H1 (cell line): ENCODE measurements at regions not wholly inside any gene's neighbourhood (a gene's known extent, or its start where the extent isn't known, plus 50 kb on each side); places are given as distances from the start of the nearest gene placed in this dataset.

Experiments
- CTCF ChIA-PET: fragments of 300-600 bp; sonication (Branson Sonifier 250); formaldehyde crosslinking; loops from one replicate; lab custom pipeline; 2021; ENCODE audit not compliant: partially characterized antibody; lab: Charles Lee
- POLR2A ChIA-PET: fragments of 300-600 bp; sonication (Branson Sonifier 250); formaldehyde crosslinking; loops from one replicate; lab custom pipeline; 2021; ENCODE audit warnings: inconsistent platforms; ENCODE audit not compliant: partially characterized antibody; lab: Charles Lee
- DNase-seq, 2 experiments: peaks; one replicate each; pipeline versions ENCODE4 v3.0.0 to v3.0.0-alpha.2; 2010 to 2022; ENCODE audit warnings: low spot score in 2 of 2, low read depth in 1 of 2, mixed read lengths in 1 of 2
- FAIRE-seq: peaks from 2 replicates; lab custom pipeline; 2011; peaks lifted over from hg19 to GRCh38; lab: Jason Lieb, UNC
- H2AFZ ChIP-seq: 2 replicates; pipeline ENCODE4 v1.8.1; 2012; ENCODE audit warnings: low read length, inconsistent platforms
- H2AK5ac ChIP-seq: 2 replicates; pipeline ENCODE4 v1.6.1; 2013; ENCODE audit warnings: low read depth, low read length
- H2BK120ac ChIP-seq: replicated peaks from 2 replicates; pipeline ENCODE3; 2013; ENCODE audit warnings: low read depth, low read length, inconsistent platforms
- H2BK12ac ChIP-seq: 2 replicates; pipeline ENCODE4 v1.6.1; 2013; ENCODE audit warnings: low read depth, low read length
- H2BK15ac ChIP-seq: 2 replicates; pipeline ENCODE4 v1.6.1; 2013; ENCODE audit warnings: low read length
- H2BK20ac ChIP-seq: 2 replicates; pipeline ENCODE4 v1.6.1; 2013; ENCODE audit warnings: low read length
- H2BK5ac ChIP-seq: 2 replicates; pipeline ENCODE4 v1.6.1; 2013; ENCODE audit warnings: low read depth, low read length
- H3K14ac ChIP-seq: 2 replicates; pipeline ENCODE4 v1.6.1; 2013; ENCODE audit warnings: inconsistent platforms; ENCODE audit not compliant: insufficient read length
- H3K18ac ChIP-seq: 2 replicates; pipeline ENCODE4 v1.6.1; 2013; ENCODE audit warnings: low read length; ENCODE audit errors: extremely low read depth
- H3K23ac ChIP-seq: 2 replicates; pipeline ENCODE4 v1.6.1; 2013; ENCODE audit warnings: inconsistent platforms; ENCODE audit not compliant: insufficient read length
- H3K23me2 ChIP-seq: 2 replicates; pipeline ENCODE4 v1.6.1; 2013; ENCODE audit warnings: low read depth, low read length
- H3K27ac ChIP-seq: 2 replicates; pipeline ENCODE4 v1.6.1; 2011; ENCODE audit warnings: low read depth, low read length, inconsistent platforms
- H3K27me3 ChIP-seq, 4 experiments: replicated peaks in 1 of 4; 1 replicate in 1 of 4; 2 replicates in 3 of 4; pipeline versions ENCODE4 v1.6.1 to v1.8.1; 2011 to 2013; ENCODE audit warnings: low read length in 3 of 4, mild to moderate bottlenecking in 3 of 4, inconsistent platforms in 2 of 4, mixed read lengths in 2 of 4, moderate library complexity in 1 of 4; ENCODE audit not compliant: control insufficient read depth in 3 of 4, insufficient read depth in 3 of 4; ENCODE audit errors: extremely low read depth in 1 of 4
- H3K36me3 ChIP-seq, 4 experiments: 2 replicates each; pipeline versions ENCODE4 v1.6.1 to v1.8.1; 2011 to 2013; ENCODE audit warnings: mild to moderate bottlenecking in 4 of 4, low read length in 3 of 4, moderate library complexity in 2 of 4, control low read depth in 1 of 4, inconsistent platforms in 1 of 4; ENCODE audit not compliant: insufficient read depth in 4 of 4, control insufficient read depth in 2 of 4
- H3K4ac ChIP-seq: replicated peaks from 2 replicates; pipeline ENCODE3; 2013; ENCODE audit warnings: low read length, low read depth, mixed read lengths, inconsistent platforms; ENCODE audit not compliant: insufficient read length
- H3K4me1 ChIP-seq, 4 experiments: replicated peaks in 1 of 4; 1 replicate in 1 of 4; 2 replicates in 3 of 4; pipeline versions ENCODE4 v1.6.1 to v1.8.1; 2011 to 2013; ENCODE audit warnings: low read length in 3 of 4, inconsistent platforms in 2 of 4, mixed read lengths in 1 of 4; ENCODE audit not compliant: insufficient read depth in 4 of 4, control insufficient read depth in 3 of 4
- H3K4me2 ChIP-seq, 2 experiments: 2 replicates each; pipeline versions ENCODE4 v1.6.1 to v1.8.1; 2011 to 2013; ENCODE audit warnings: low read depth in 2 of 2, low read length in 2 of 2, control low read depth in 1 of 2, inconsistent platforms in 1 of 2, mild to moderate bottlenecking in 1 of 2; ENCODE audit not compliant: insufficient read depth in 1 of 2
- H3K4me3 ChIP-seq, 4 experiments: fragments of 200-600, 300-600 bp in 1 of 4; sonication (generic), shearing (Covaris generic), sonication (Bioruptor Twin) in 1 of 4; 2 replicates each; pipeline versions ENCODE4 v1.5.1 to v1.8.1; 2011 to 2016; ENCODE audit warnings: low read length in 4 of 4, low read depth in 3 of 4, control low read depth in 2 of 4, inconsistent platforms in 2 of 4, mild to moderate bottlenecking in 2 of 4, mixed read lengths in 1 of 4, moderate library complexity in 1 of 4; ENCODE audit not compliant: insufficient read depth in 2 of 4; ENCODE audit errors: extremely low read depth in 1 of 4
- H3K56ac ChIP-seq: replicated peaks from 2 replicates; pipeline ENCODE3; 2013; ENCODE audit warnings: low read depth, mild to moderate bottlenecking, mixed read lengths, low read length, inconsistent platforms; ENCODE audit not compliant: insufficient read length
- H3K79me1 ChIP-seq: 2 replicates; pipeline ENCODE4 v1.6.1; 2013; ENCODE audit warnings: low read depth, low read length, control low read depth
- H3K79me2 ChIP-seq, 2 experiments: 2 replicates each; pipeline versions ENCODE4 v1.6.1 to v1.8.1; 2012 to 2013; ENCODE audit warnings: low read length in 2 of 2, mild to moderate bottlenecking in 2 of 2, inconsistent platforms in 1 of 2; ENCODE audit not compliant: insufficient read depth in 2 of 2, control insufficient read depth in 1 of 2
- H3K9ac ChIP-seq, 4 experiments: replicated peaks in 1 of 4; 1 replicate in 1 of 4; 2 replicates in 3 of 4; pipeline versions ENCODE4 v1.6.1 to v1.8.1; 2011 to 2013; ENCODE audit warnings: low read depth in 3 of 4, low read length in 3 of 4, control low read depth in 2 of 4, mild to moderate bottlenecking in 2 of 4, moderate library complexity in 2 of 4, inconsistent platforms in 1 of 4; ENCODE audit errors: extremely low read depth in 1 of 4
- H3K9me3 ChIP-seq, 2 experiments: 2 replicates each; pipeline versions ENCODE4 v1.6.1 to v1.8.1; 2012 to 2013; ENCODE audit warnings: mild to moderate bottlenecking in 2 of 2, moderate library complexity in 2 of 2, control low read depth in 1 of 2, inconsistent platforms in 1 of 2, low read depth in 1 of 2, low read length in 1 of 2, mixed read lengths in 1 of 2; ENCODE audit not compliant: insufficient read depth in 2 of 2
- H4K20me1 ChIP-seq, 2 experiments: replicated peaks in 1 of 2; 2 replicates each; pipeline versions ENCODE3 to v1.8.1; 2011 to 2013; ENCODE audit warnings: inconsistent platforms in 2 of 2, low read length in 2 of 2, mild to moderate bottlenecking in 1 of 2; ENCODE audit not compliant: insufficient read depth in 2 of 2, control insufficient read depth in 1 of 2
- H4K5ac ChIP-seq: 2 replicates; pipeline ENCODE4 v1.6.1; 2013; ENCODE audit warnings: low read length, low read depth, mixed read lengths, inconsistent platforms; ENCODE audit not compliant: insufficient read length
- H4K8ac ChIP-seq: 2 replicates; pipeline ENCODE4 v1.8.0; 2013; ENCODE audit warnings: mild to moderate bottlenecking, moderate library complexity, low read length, inconsistent platforms; ENCODE audit not compliant: insufficient read depth; ENCODE audit errors: extremely low read depth
- H4K91ac ChIP-seq: replicated peaks from 2 replicates; pipeline ENCODE3; 2013; ENCODE audit warnings: low read length, mixed read lengths, inconsistent platforms; ENCODE audit not compliant: insufficient read length
- BCL11A ChIP-seq, 2 experiments: IDR thresholded peaks; one replicate each; pipeline ENCODE4 v1.6.1; 2011; ENCODE audit warnings: low read depth in 2 of 2, low read length in 2 of 2, mild to moderate bottlenecking in 2 of 2
- BRCA1 ChIP-seq: IDR thresholded peaks from 2 replicates; pipeline ENCODE4 v1.6.1; 2012; ENCODE audit warnings: low read depth, low read length, improper control_type of control experiment
- CBX5 ChIP-seq: fragments of 300-800, 300-1000 bp; sonication (generic); IDR thresholded peaks from 2 replicates; pipeline ENCODE4 v1.7.1; 2016; ENCODE audit warnings: antibody characterized with exemption, low read length, low read depth
- CTBP2 ChIP-seq: IDR thresholded peaks from 2 replicates; pipeline ENCODE4 v1.7.0; 2011; ENCODE audit warnings: borderline replicate concordance, mild to moderate bottlenecking, moderate library complexity, mixed read lengths, low read length; ENCODE audit not compliant: insufficient read depth, insufficient read length
- HDAC6 ChIP-seq: IDR thresholded peaks from one replicate; pipeline ENCODE4 v1.7.1; 2012; ENCODE audit warnings: low read depth, mild to moderate bottlenecking, inconsistent platforms, low read length, moderate library complexity
- JUND ChIP-seq: IDR thresholded peaks from 2 replicates; pipeline ENCODE4 v1.6.1; 2011; ENCODE audit warnings: mild to moderate bottlenecking, improper control_type of control experiment, low read length
- NRF1 ChIP-seq: IDR thresholded peaks from 2 replicates; pipeline ENCODE4 v1.6.1; 2011; ENCODE audit warnings: mild to moderate bottlenecking, low read depth, low read length, improper control_type of control experiment
- POLR2A ChIP-seq, 2 experiments: IDR thresholded peaks; 1 replicate in 1 of 2; 2 replicates in 1 of 2; pipeline ENCODE4 v1.6.1; 2011; ENCODE audit warnings: low read depth in 2 of 2, low read length in 2 of 2, mild to moderate bottlenecking in 2 of 2; ENCODE audit errors: control extremely low read depth in 1 of 2
- RBBP5 ChIP-seq: IDR thresholded peaks from 2 replicates; pipeline ENCODE4 v1.7.1; 2012; ENCODE audit warnings: low read depth, mild to moderate bottlenecking, inconsistent platforms, low read length, moderate library complexity, borderline replicate concordance
- SIX5 ChIP-seq: IDR thresholded peaks from 2 replicates; pipeline ENCODE4 v1.6.1; 2011; ENCODE audit warnings: mild to moderate bottlenecking, low read depth, low read length
- SRF ChIP-seq: IDR thresholded peaks from 2 replicates; pipeline ENCODE4 v1.6.1; 2011; ENCODE audit warnings: mild to moderate bottlenecking, low read depth, low read length, moderate library complexity
- USF2 ChIP-seq: IDR thresholded peaks from 2 replicates; pipeline ENCODE4 v1.6.1; 2011; ENCODE audit warnings: low read length, improper control_type of control experiment
- WGBS, 2 experiments: shearing (Covaris generic) in 1 of 2; methylation state at CpG; one replicate each; pipeline versions ENCODE4 v1.1.6 to v1.1.7; 2013 to 2015; ENCODE audit warnings: low lambda C conversion rate in 2 of 2, mixed read lengths in 2 of 2, inconsistent platforms in 1 of 2, low coverage in 1 of 2, missing lambda C conversion rate in 1 of 2; ENCODE audit not compliant: insufficient replicate concordance in 2 of 2, insufficient coverage in 1 of 2, insufficient read length in 1 of 2; ENCODE audit errors: extremely low coverage in 1 of 2, missing lambda C conversion rate in 1 of 2; 5-methylcytosine and 5-hydroxymethylcytosine counted together

- Histone ChIP-seq H3K79me1 (no peaks in the 10 kb centered on the region), H3K79me2 (no peaks in the 10 kb centered on the region), H3K36me3 (no peaks in the 10 kb centered on the region), H2BK5ac (no peak overlapping the region), H4K5ac (no peak overlapping the region), H4K8ac (no peak overlapping the region), H2AFZ (no peak overlapping the region), H3K18ac (no peak overlapping the region), H3K27me3 (no peaks in the 10 kb centered on the region), H3K14ac (no peak overlapping the region), H3K4me3 (no peak overlapping the region), H2AK5ac (no peak overlapping the region), H3K23me2 (no peaks in the 10 kb centered on the region), H3K23ac (no peak overlapping the region), H4K91ac (no peak overlapping the region), H3K9ac (no peak overlapping the region), H3K27ac (no peak overlapping the region), H2BK12ac (no peak overlapping the region), H3K4ac (no peak overlapping the region), H3K4me1 (no peaks in the 10 kb centered on the region), H2BK15ac (no peak overlapping the region), H3K9me3 (no peaks in the 10 kb centered on the region), H3K4me2 (no peak overlapping the region), H3K56ac (no peak overlapping the region), H2BK120ac (no peak overlapping the region), H4K20me1 (no peaks in the 10 kb centered on the region), H2BK20ac (no peak overlapping the region)
- POLR2A ChIA-PET = no interaction called here
- CTCF ChIA-PET = no interaction called here
- FAIRE-seq = no peak
- 96% methylated on average over 1 of the region's 1 CpG; no CpG with 5 or more reads in 1 of the 2 experiments for WGBS, 2 experiments
- DNase-seq = no peak
- TF ChIP-seq SIX5 (no peak), USF2 (no peak), CBX5 (no peak), CTBP2 (no peak), SRF (no peak), HDAC6 (no peak), BRCA1 (no peak), POLR2A (IDR thresholded peaks at IDR 0.05; ENCODE audit: control extremely low read depth in 1 of 2, low read depth in 2 of 2, low read length in 2 of 2) (no peak), BCL11A (IDR thresholded peaks at IDR 0.05; ENCODE audit: low read depth in 2 of 2, low read length in 2 of 2) (no peak), NRF1 (no peak), RBBP5 (no peak), JUND (no peak)
These were observed 1019.0 kb downstream of the DIAPH3 start for GRCh38 chr13:59144700-59145099.
